ENCODE measurements at regions not wholly inside any gene's neighbourhood (a gene's known extent, or its start where the extent isn't known, plus 50 kb on each side); places are given as distances from the start of the nearest gene placed in this dataset.

DNA sequence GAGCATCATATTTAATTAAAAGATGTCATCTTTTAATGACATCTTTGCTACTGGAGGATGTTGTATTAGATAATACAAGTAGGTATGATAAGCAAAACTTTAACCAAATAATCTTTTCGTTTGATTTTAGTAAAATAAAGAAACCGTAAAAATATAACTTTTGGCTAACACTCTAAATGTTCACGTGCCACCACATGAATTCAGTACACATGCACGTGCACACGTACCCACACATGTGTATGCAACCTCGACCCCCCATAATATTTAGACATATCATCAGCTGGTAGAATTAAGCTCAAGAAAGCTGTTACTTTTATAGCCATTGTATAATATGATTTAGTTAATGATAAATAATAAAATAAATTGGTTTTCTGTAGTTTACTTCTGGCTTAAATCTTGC lies 566.6 kb upstream of the FBXO33 start:
- ChIA-PET CTCF (no interaction called here), POLR2A (no interaction called here)
- H3K4me1 Mint-ChIP-seq (ENCODE audit: low read depth), result no peaks in the 10 kb centered on the region
- no peaks in the 10 kb centered on the region for H3K36me3 Mint-ChIP-seq (ENCODE audit: low read depth)
- no peak for DNase-seq
- TF ChIP-seq, protein P1, sequence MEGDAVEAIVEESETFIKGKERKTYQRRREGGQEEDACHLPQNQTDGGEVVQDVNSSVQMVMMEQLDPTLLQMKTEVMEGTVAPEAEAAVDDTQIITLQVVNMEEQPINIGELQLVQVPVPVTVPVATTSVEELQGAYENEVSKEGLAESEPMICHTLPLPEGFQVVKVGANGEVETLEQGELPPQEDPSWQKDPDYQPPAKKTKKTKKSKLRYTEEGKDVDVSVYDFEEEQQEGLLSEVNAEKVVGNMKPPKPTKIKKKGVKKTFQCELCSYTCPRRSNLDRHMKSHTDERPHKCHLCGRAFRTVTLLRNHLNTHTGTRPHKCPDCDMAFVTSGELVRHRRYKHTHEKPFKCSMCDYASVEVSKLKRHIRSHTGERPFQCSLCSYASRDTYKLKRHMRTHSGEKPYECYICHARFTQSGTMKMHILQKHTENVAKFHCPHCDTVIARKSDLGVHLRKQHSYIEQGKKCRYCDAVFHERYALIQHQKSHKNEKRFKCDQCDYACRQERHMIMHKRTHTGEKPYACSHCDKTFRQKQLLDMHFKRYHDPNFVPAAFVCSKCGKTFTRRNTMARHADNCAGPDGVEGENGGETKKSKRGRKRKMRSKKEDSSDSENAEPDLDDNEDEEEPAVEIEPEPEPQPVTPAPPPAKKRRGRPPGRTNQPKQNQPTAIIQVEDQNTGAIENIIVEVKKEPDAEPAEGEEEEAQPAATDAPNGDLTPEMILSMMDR (IDR thresholded peaks at IDR 0.05), result no peak
- peaks cover 2% of the 10 kb centered on the region for H3K9me3 Mint-ChIP-seq
- ATAC-seq, result no peak
- H3K27ac Mint-ChIP-seq, result no peak overlapping the region
- intact Hi-C loops (cut with micrococcal nuclease), result no loop called here
- H3K4me3 Mint-ChIP-seq, result no peak overlapping the region
- no peaks in the 10 kb centered on the region for H3K27me3 Mint-ChIP-seq

DNA sequence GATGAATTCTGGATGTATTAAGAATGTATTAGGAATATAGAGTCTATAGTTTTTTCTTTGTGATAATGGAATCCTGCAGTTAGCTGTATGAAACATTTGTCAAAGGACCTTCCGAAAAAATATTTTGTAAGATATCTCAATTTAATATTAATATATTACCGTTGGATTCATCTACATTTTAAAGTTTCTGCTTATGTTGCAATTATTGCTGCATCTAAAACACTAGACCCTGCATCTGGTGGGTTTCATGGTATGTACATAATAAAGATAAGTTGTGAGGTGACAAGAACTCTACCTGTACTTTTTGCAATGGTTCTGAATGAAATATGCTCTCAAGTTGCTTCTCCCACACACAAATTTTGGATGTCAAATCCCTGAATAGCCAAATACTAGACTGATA lies 565.9 kb upstream of the FBXO33 start:
- Mint-ChIP-seq H3K27me3 (no peaks in the 10 kb centered on the region), H3K9me3 (peaks cover 2% of the 10 kb centered on the region), H3K27ac (no peak overlapping the region), H3K4me1 (ENCODE audit: low read depth) (no peaks in the 10 kb centered on the region), H3K36me3 (ENCODE audit: low read depth) (no peaks in the 10 kb centered on the region), H3K4me3 (no peak overlapping the region)
- ATAC-seq, result no peak
- intact Hi-C loops (cut with micrococcal nuclease), result no loop called here
- DNase-seq, result no peak
- POLR2A ChIA-PET, result no interaction called here
- TF ChIP-seq, protein P1 (IDR thresholded peaks at IDR 0.05), result no peak
- CTCF ChIA-PET, result no interaction called here

DNA sequence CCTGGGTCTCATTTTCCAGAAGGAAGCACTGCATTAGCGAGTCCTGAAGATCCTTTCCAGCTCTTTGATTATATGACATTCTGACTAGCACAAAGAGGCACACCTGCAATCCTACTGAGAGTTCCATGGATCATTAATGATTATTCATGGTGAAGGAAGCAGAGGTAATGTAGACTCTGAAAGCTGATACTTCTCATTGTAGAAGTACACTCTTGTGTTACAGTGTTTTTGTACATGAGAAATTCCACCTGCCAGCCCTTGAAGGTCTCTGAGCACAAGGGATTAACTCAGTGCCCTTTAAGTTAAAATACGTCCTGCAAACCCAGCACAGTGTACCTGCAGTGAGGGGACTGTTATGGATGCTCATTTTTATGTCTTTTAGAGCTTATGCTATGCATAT lies 558.8 kb upstream of the FBXO33 start:
- Mint-ChIP-seq H3K27ac (no peak overlapping the region), H3K36me3 (ENCODE audit: low read depth) (no peaks in the 10 kb centered on the region)

DNA sequence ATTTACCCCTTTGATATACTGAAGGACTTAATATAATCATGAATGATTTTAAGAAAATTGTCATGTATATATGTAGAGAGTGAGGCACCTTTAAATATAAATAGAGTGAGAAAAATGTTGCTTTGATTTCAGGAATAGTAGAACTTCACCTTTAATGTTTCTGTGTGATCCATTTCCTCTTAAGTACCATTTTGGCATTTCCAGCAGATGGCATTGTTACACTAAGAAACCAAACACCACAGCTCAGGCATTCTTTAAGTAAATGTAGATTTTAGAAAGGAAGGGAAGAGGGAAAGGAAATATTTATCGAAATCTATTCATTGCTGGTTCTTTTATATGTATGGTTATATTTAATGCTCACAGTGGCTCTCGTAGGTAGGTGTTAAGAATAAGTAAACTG lies 556.7 kb upstream of the FBXO33 start:
- Mint-ChIP-seq H3K9me3 (no peaks in the 10 kb centered on the region), H3K4me1 (ENCODE audit: low read depth) (no peaks in the 10 kb centered on the region), H3K36me3 (ENCODE audit: low read depth) (no peaks in the 10 kb centered on the region), H3K27ac (no peak overlapping the region), H3K4me3 (no peak overlapping the region), H3K27me3 (no peaks in the 10 kb centered on the region)
- DNase-seq (no peak), ATAC-seq (no peak)
- ChIA-PET POLR2A (no interaction called here), CTCF (no interaction called here)
- TF ChIP-seq, protein P1 (IDR thresholded peaks at IDR 0.05), result peak; percentile 23
- intact Hi-C loops (cut with micrococcal nuclease), result no loop called here

More for the DNA sequence above, 558.8 kb upstream of the FBXO33 start:
- Mint-ChIP-seq H3K4me3 (no peak overlapping the region), H3K4me1 (ENCODE audit: low read depth) (no peaks in the 10 kb centered on the region), H3K27me3 (no peaks in the 10 kb centered on the region), H3K9me3 (no peaks in the 10 kb centered on the region)
- ChIA-PET CTCF (interaction anchor here (0.7 to 1.4 kb wide), 2 partner anchors 17 to 497 kb away, joined by 3 to 4 read pairs; no protein-coding TSS in a partner anchor), POLR2A (no interaction called here)
- DNase-seq, result no peak
- intact Hi-C loops (cut with micrococcal nuclease), result no loop called here
- no peak for ATAC-seq
- TF ChIP-seq, protein P1 (IDR thresholded peaks at IDR 0.05), result no peak

DNA sequence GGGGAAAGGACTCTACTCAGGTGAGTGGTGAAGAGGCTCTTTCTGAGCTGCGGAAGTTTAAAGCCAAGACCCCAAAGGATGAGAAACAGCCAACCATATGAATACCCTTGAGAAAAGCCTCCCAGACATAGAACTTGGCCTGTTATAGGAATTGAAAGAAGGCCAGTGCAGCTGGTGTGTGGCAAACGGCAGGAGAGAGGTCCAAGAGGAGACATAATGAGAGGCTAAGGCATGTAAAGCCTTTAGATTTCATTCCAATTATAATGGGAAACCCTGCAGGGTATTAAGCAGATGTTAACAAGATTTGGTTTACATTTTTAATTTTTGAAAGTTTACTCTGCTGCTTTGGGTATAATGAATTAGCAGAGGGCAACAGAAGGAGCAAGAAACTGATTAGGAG lies 552.1 kb upstream of the FBXO33 start:
- POLR2A ChIA-PET, result no interaction called here
- DNase-seq (no peak), ATAC-seq (no peak)
- H3K27me3 Mint-ChIP-seq, result no peaks in the 10 kb centered on the region
- no peak overlapping the region for H3K27ac Mint-ChIP-seq
- intact Hi-C loops (cut with micrococcal nuclease), result no loop called here
- no peaks in the 10 kb centered on the region for H3K36me3 Mint-ChIP-seq (ENCODE audit: low read depth)
- H3K4me1 Mint-ChIP-seq (ENCODE audit: low read depth), result no peaks in the 10 kb centered on the region
- CTCF ChIA-PET, result no interaction called here
- no peak overlapping the region for H3K4me3 Mint-ChIP-seq
- no peaks in the 10 kb centered on the region for H3K9me3 Mint-ChIP-seq
- TF ChIP-seq, protein P1 (IDR thresholded peaks at IDR 0.05), result no peak
